ENCODE measurements at regions not wholly inside any gene's neighbourhood (a gene's known extent, or its start where the extent isn't known, plus 50 kb on each side); places are given as distances from the start of the nearest gene placed in this dataset.

DNA sequence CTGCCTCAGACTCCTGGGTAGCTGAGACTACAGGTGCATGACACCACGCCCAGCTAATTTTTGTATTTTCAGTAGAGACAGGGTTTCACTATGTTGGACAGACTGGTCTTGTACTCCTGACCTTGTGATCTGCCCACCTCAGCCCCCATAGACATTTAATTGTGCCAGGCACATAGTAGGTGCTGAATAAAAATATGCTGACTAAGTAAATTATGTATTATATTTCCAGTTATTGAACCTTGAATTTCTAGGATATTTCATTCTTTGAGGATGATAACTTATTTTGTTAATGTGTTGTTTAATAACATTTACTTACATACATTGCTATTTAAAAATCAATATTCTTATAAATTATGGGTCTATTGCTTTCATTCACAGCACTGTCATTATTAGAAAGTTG lies 190.4 kb upstream of the LRRTM4 start:
- no peak overlapping the region for H2AFZ ChIP-seq (ENCODE audit: low read length)
- no peak overlapping the region for H3K9ac ChIP-seq (ENCODE audit: low read length)
- no peak overlapping the region for H3K4me3 ChIP-seq (ENCODE audit: low read depth, low read length, poor library complexity, severe bottlenecking)
- no peak overlapping the region for H3K27ac ChIP-seq (ENCODE audit: low read depth, low read length, poor library complexity, severe bottlenecking)
- TF ChIP-seq, protein P1, sequence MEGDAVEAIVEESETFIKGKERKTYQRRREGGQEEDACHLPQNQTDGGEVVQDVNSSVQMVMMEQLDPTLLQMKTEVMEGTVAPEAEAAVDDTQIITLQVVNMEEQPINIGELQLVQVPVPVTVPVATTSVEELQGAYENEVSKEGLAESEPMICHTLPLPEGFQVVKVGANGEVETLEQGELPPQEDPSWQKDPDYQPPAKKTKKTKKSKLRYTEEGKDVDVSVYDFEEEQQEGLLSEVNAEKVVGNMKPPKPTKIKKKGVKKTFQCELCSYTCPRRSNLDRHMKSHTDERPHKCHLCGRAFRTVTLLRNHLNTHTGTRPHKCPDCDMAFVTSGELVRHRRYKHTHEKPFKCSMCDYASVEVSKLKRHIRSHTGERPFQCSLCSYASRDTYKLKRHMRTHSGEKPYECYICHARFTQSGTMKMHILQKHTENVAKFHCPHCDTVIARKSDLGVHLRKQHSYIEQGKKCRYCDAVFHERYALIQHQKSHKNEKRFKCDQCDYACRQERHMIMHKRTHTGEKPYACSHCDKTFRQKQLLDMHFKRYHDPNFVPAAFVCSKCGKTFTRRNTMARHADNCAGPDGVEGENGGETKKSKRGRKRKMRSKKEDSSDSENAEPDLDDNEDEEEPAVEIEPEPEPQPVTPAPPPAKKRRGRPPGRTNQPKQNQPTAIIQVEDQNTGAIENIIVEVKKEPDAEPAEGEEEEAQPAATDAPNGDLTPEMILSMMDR (IDR thresholded peaks at IDR 0.05; ENCODE audit: low read length) = no peak
- no peak for TF ChIP-seq EZH2 (IDR thresholded peaks at IDR 0.05; ENCODE audit: borderline replicate concordance, low read length)
- no peaks in the 10 kb centered on the region for H3K36me3 ChIP-seq (ENCODE audit: insufficient read depth, low read length)
- H3F3A ChIP-seq (ENCODE audit: insufficient read depth, low read length) = no peaks in the 10 kb centered on the region
- no peaks in the 10 kb centered on the region for H3K9me2 ChIP-seq (ENCODE audit: low read depth, low read length)
- no peaks in the 10 kb centered on the region for H3K9me3 ChIP-seq (ENCODE audit: low read length)
- H3K4me2 ChIP-seq (ENCODE audit: low read length) = no peak overlapping the region
- no peaks in the 10 kb centered on the region for H3K4me1 ChIP-seq (ENCODE audit: insufficient read depth, low read length, severe bottlenecking)
- no peaks in the 10 kb centered on the region for H4K20me1 ChIP-seq (ENCODE audit: insufficient read depth, low read length)
- H3K79me2 ChIP-seq (ENCODE audit: insufficient read depth, low read length) = no peaks in the 10 kb centered on the region
- H3K27me3 ChIP-seq (ENCODE audit: insufficient read depth, low read length) = no peaks in the 10 kb centered on the region

DNA sequence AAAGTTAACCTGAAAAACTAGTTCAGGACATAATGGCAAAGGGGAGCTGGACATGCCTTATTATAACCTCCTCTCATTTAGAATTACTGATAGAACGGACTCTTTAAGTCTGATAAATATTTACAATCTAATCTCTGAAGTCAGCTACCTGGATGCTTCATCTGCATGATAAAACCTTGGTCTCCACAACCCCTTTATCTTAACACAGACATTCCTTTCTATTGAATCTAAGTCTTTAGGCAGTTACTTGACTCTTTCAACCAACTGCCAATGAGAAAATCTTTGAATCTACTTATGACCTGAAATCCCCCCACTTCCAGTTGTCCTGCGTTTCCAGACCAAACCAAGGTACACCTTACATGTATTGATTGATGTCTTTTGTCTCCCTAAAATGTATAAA lies 191.2 kb upstream of the LRRTM4 start:
- H3K4me1 ChIP-seq (ENCODE audit: insufficient read depth, low read length, severe bottlenecking) = no peaks in the 10 kb centered on the region
- no peaks in the 10 kb centered on the region for H4K20me1 ChIP-seq (ENCODE audit: insufficient read depth, low read length)
- no peaks in the 10 kb centered on the region for H3K36me3 ChIP-seq (ENCODE audit: insufficient read depth, low read length)
- H3K4me2 ChIP-seq (ENCODE audit: low read length) = no peak overlapping the region
- no peaks in the 10 kb centered on the region for H3K9me2 ChIP-seq (ENCODE audit: low read depth, low read length)
- TF ChIP-seq EZH2 (IDR thresholded peaks at IDR 0.05; ENCODE audit: borderline replicate concordance, low read length) = no peak
- TF ChIP-seq, protein P1 (IDR thresholded peaks at IDR 0.05; ENCODE audit: low read length) = no peak
- no peak overlapping the region for H3K4me3 ChIP-seq (ENCODE audit: low read depth, low read length, poor library complexity, severe bottlenecking)
- no peak overlapping the region for H3K27ac ChIP-seq (ENCODE audit: low read depth, low read length, poor library complexity, severe bottlenecking)
- no peak overlapping the region for H3K9ac ChIP-seq (ENCODE audit: low read length)
- no peaks in the 10 kb centered on the region for H3K9me3 ChIP-seq (ENCODE audit: low read length)
- H2AFZ ChIP-seq (ENCODE audit: low read length) = no peak overlapping the region
- no peaks in the 10 kb centered on the region for H3K79me2 ChIP-seq (ENCODE audit: insufficient read depth, low read length)
- no peaks in the 10 kb centered on the region for H3K27me3 ChIP-seq (ENCODE audit: insufficient read depth, low read length)
- no peaks in the 10 kb centered on the region for H3F3A ChIP-seq (ENCODE audit: insufficient read depth, low read length)

GRCh38 chr2:77720115-77720514 lies 197.9 kb upstream of the LRRTM4 start:
- Histone ChIP-seq H3K4me3 (ENCODE audit: low read depth, low read length, poor library complexity, severe bottlenecking) (no peak overlapping the region), H4K20me1 (ENCODE audit: insufficient read depth, low read length) (no peaks in the 10 kb centered on the region), H3K27me3 (ENCODE audit: insufficient read depth, low read length) (no peaks in the 10 kb centered on the region), H3K9me2 (ENCODE audit: low read depth, low read length) (no peaks in the 10 kb centered on the region), H3K9me3 (ENCODE audit: low read length) (no peaks in the 10 kb centered on the region), H3K9ac (ENCODE audit: low read length) (no peak overlapping the region), H2AFZ (ENCODE audit: low read length) (no peak overlapping the region), H3K4me2 (ENCODE audit: low read length) (no peak overlapping the region), H3K4me1 (ENCODE audit: insufficient read depth, low read length, severe bottlenecking) (no peaks in the 10 kb centered on the region), H3K27ac (ENCODE audit: low read depth, low read length, poor library complexity, severe bottlenecking) (no peak overlapping the region), H3K79me2 (ENCODE audit: insufficient read depth, low read length) (no peaks in the 10 kb centered on the region), H3F3A (ENCODE audit: insufficient read depth, low read length) (no peaks in the 10 kb centered on the region), H3K36me3 (ENCODE audit: insufficient read depth, low read length) (no peaks in the 10 kb centered on the region)
- TF ChIP-seq, protein P1 (IDR thresholded peaks at IDR 0.05; ENCODE audit: low read length) = no peak
- no peak for TF ChIP-seq EZH2 (IDR thresholded peaks at IDR 0.05; ENCODE audit: borderline replicate concordance, low read length)

Measured in OCI-LY1 (cell line).